GM12873 (cell line): ENCODE measurements at regions not wholly inside any gene's neighbourhood (a gene's known extent, or its start where the extent isn't known, plus 50 kb on each side); places are given as distances from the start of the nearest gene placed in this dataset.

Experiments
- TF ChIP-seq, protein P1 (sequence below): IDR thresholded peaks from 2 replicates; pipeline ENCODE4 v1.5.1; 2012; ENCODE audit warnings: low read depth, mild to moderate bottlenecking, moderate library complexity, low read length, control low read depth; ENCODE audit not compliant: insufficient read depth; ENCODE audit errors: missing control alignments

DNA sequence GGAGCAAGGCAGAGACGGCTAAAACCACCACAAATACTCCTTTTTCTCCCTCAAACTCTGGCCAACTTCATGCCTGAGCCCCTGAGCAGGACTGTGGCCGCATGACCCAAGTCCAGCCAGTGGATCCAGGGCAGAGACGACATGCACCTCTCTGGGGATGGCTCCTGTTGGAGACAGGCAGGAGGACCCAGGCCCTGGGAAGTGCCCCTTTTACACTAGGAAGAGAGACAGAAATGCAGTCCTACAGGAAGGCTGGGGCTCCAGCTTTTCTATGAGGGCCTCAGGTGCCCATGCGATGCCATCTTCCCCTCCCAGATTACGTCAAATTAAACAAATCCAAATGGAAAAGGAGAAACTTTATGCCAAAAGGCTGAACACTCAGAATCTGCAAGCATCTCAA lies 498.0 kb downstream of the BRD1 start:
- TF ChIP-seq, protein P1, sequence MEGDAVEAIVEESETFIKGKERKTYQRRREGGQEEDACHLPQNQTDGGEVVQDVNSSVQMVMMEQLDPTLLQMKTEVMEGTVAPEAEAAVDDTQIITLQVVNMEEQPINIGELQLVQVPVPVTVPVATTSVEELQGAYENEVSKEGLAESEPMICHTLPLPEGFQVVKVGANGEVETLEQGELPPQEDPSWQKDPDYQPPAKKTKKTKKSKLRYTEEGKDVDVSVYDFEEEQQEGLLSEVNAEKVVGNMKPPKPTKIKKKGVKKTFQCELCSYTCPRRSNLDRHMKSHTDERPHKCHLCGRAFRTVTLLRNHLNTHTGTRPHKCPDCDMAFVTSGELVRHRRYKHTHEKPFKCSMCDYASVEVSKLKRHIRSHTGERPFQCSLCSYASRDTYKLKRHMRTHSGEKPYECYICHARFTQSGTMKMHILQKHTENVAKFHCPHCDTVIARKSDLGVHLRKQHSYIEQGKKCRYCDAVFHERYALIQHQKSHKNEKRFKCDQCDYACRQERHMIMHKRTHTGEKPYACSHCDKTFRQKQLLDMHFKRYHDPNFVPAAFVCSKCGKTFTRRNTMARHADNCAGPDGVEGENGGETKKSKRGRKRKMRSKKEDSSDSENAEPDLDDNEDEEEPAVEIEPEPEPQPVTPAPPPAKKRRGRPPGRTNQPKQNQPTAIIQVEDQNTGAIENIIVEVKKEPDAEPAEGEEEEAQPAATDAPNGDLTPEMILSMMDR: no peak

DNA sequence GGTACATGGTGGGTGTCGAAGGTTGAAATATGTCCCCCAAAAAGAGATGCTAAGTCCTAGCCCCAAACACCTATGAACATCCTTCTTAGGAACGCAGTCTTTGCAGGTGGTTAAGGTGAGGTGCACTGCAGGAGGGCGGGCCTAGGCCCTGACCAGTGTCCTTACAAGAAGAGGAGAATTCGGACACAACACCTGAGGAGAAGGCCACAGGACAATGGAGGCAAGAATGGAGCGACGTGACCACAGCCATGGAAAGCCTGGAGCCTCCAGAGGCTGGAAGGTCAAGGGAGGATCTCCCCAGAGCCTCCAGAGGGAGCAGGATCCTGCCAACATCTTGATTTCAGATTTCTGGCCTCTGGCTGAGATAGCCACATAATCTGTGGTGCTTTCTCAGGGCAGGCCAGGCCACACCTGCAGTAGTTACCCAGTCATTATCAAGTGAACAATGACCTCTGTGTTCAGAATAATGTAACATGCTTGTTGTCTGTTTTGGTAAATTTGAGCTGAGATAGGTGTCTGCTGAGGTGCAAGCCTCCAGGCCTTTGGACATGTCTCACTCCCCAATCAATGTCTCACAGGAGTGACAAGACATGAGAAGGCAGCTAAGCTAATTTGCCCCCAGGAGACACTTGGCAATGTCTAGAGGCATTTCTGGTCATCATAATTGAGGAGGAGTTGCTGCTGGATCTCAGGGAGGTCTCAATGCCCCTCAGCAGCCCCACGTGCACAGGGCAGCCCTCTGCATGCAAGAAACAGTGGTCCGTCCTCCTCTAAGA lies 498.9 kb downstream of the BRD1 start:
- TF ChIP-seq, protein P1: no peak

DNA sequence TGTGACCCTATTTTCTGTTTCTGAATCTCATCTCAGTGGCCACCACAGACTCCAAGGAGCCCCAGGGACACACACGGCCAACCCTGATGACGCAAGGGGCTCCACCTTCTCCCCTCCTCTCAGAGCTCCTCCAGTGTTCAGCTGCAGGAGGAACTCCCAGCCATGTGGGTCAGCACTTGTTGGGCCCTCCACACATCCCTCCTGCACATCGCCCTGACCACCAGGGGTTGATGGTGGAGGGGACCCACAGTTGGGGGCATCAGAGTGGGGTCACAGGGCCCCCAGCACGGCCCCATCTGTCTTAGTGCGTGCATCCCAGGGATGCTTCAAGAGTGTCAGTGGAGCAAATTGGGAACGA lies 499.6 kb downstream of the BRD1 start:
- TF ChIP-seq, protein P1: no peak

DNA sequence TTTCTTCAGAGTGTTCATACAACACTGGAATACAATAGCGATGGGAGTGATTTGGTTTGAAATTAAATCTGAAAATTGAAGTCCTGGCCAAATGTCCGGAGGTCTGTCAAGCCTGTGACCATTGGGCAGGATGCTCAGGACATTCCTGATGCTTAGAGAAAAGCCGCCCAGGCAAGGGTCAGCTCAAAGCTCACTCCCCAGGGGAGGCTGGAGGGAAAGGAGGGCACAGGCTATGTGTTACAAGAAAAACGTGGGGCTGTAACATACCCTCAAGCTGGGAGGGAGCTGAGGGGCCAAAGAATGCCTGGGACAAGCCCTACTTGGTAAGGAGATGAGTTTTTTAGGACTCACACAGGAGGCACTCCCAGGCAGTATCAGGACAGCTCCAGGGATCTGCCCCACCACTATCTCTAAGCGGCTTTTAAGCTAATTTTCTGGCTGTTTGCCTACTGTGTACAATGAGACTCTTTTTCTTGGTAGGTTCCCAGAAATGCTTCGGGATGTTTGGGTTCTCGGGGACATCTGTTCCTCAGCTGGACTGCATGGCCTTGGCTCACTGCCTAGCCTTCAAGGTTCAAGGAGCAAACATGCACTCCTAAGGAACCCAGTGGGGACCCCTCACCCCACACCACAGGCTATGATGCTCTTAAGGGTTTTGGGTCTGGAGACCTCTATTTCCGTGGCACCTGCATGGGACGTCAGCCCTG lies 500.1 kb downstream of the BRD1 start:
- TF ChIP-seq, protein P1: no peak

DNA sequence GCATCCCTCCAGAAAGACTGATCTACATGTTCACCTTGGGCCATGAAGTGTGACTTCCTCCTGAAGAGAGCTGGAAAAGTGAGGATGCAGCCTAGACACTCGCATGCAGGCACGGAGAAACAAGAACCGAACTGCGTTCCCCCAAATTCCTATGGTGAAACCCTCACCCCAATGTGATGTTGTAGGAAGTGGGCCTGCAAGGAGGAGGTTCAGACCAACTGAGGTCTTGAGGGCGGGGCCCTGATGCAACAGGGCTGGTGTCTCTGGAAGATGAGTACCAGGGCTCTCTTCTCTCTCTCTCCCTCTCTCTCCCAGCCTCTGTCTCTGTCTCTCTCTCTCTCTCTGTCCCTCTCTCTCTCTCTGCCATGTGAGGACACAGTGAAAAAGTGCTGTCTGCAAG lies 501.1 kb downstream of the BRD1 start:
- TF ChIP-seq, protein P1: no peak

DNA sequence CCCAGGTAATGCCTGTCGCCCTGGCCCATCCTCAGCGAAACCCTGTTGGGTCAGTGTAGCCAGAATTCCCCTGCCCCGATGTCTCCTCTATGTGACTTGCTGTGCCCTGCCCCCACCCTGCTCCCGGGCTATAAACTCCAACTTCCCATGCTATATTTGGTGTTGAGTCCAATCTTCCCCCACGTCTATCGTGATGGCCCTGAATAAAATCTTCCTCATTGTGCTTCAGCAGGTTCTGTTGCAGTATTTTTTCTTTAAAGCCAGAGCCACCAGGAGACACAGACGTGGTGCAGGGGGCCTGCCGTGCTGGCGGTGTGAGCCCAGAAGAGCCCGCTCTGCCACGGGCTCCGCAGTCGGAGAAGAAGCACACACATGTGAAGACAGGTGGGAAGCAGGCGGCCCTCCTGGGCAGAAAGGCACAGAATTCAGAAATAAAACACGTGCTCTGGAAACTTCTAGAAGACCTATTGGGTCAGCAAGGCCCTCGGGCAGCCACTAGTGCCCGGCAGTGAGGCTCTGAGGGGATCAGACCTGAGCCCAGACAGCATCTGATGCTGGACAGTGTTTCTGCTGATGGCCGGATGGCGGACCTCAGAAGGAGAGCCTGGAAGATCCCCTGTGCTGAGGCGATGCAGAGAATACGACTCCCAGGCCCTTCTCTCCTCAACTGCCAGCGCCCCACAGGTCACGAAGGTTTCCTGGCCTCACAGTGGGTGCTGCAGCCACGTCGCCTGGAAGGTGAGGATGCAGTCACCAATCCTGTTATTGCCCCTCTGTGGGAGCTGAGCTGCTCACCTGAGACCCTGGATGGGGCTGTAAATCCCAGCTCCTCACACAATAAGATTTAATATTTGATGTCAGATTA lies 501.9 kb downstream of the BRD1 start:
- TF ChIP-seq, protein P1: no peak
